GM23338 (cell line): ENCODE measurements at regions not wholly inside any gene's neighbourhood (a gene's known extent, or its start where the extent isn't known, plus 50 kb on each side); places are given as distances from the start of the nearest gene placed in this dataset.
"Not testable (repeated sequence)": the region's sequence is repeated elsewhere in the genome, so short reads cannot be mapped to it uniquely, and the experiment has no call there.

ENCODE experiments used
- ATAC-seq: fragments of 200-7000 bp; cut with Tn5 transposase; 3 replicates; pipeline ENCODE4 v1.9.1; 2020
- DNase-seq: peaks from one replicate; pipeline ENCODE4 v3.0.0-alpha.2; 2015; ENCODE audit warnings: low spot score
- H2AFZ ChIP-seq: fragments of 200-600 bp; sonication (generic); 2 replicates; pipeline ENCODE4 v1.8.0; 2016; ENCODE audit warnings: antibody characterized with exemption, mild to moderate bottlenecking, moderate library complexity
- H3F3A ChIP-seq: fragments of 200-600 bp; sonication (generic); replicated peaks from 2 replicates; pipeline ENCODE4 v1.8.0; 2017; ENCODE audit warnings: antibody characterized with exemption, mixed run types, low read depth
- H3K27ac ChIP-seq: fragments of 200-600 bp; sonication (generic); 2 replicates; pipeline ENCODE4 v1.6.1; 2016; ENCODE audit warnings: low read depth
- H3K27me3 ChIP-seq: fragments of 200-600 bp; sonication (generic); 2 replicates; pipeline ENCODE4 v1.8.0; 2016; ENCODE audit warnings: mild to moderate bottlenecking, mixed run types, moderate library complexity; ENCODE audit not compliant: insufficient read depth
- H3K36me3 ChIP-seq: fragments of 200-600 bp; sonication (generic); 2 replicates; pipeline ENCODE4 v1.8.0; 2016; ENCODE audit warnings: mild to moderate bottlenecking; ENCODE audit not compliant: insufficient read depth
- H3K4me1 ChIP-seq: fragments of 200-600 bp; sonication (generic); 2 replicates; pipeline ENCODE4 v1.8.0; 2016; ENCODE audit warnings: mild to moderate bottlenecking, moderate library complexity; ENCODE audit not compliant: insufficient read depth
- H3K4me2 ChIP-seq: fragments of 200-600 bp; sonication (generic); 2 replicates; pipeline ENCODE4 v1.7.1; 2017; ENCODE audit warnings: mixed run types
- H3K4me3 ChIP-seq: fragments of 200-600 bp; sonication (generic); 2 replicates; pipeline ENCODE4 v1.6.1; 2016; ENCODE audit warnings: mixed run types
- H3K79me2 ChIP-seq: fragments of 200-600 bp; sonication (generic); replicated peaks from 2 replicates; pipeline ENCODE4 v1.8.0; 2017; ENCODE audit warnings: mild to moderate bottlenecking; ENCODE audit not compliant: insufficient read depth
- H3K9me2 ChIP-seq: fragments of 200-600 bp; sonication (generic); 2 replicates; pipeline ENCODE4 v1.8.0; 2017; ENCODE audit not compliant: insufficient read depth
- H4K20me1 ChIP-seq: fragments of 200-600 bp; sonication (generic); replicated peaks from 2 replicates; pipeline ENCODE4 v1.8.0; 2017; ENCODE audit warnings: mild to moderate bottlenecking; ENCODE audit not compliant: insufficient read depth
- H3K27ac Mint-ChIP-seq: 2 replicates; pipeline ENCODE4 v1.8.0; 2020; ENCODE audit warnings: inconsistent platforms, mild to moderate bottlenecking, moderate library complexity, mixed read lengths
- H3K27me3 Mint-ChIP-seq: 3 replicates; pipeline ENCODE4 v1.8.0; 2022; ENCODE audit warnings: low read depth, mild to moderate bottlenecking, moderate library complexity, mixed read lengths, inconsistent platforms; ENCODE audit not compliant: insufficient read depth, poor library complexity
- H3K36me3 Mint-ChIP-seq: 3 replicates; pipeline ENCODE4 v1.8.0; 2021; ENCODE audit warnings: low read depth, mild to moderate bottlenecking, inconsistent platforms, moderate library complexity, mixed read lengths
- H3K4me1 Mint-ChIP-seq: 3 replicates; pipeline ENCODE4 v1.8.0; 2020; ENCODE audit warnings: mild to moderate bottlenecking, inconsistent platforms, mixed read lengths
- H3K4me3 Mint-ChIP-seq: 3 replicates; pipeline ENCODE4 v1.8.0; 2021; ENCODE audit warnings: moderate library complexity, mild to moderate bottlenecking, inconsistent platforms, mixed read lengths
- H3K9me3 Mint-ChIP-seq: 3 replicates; pipeline ENCODE4 v1.8.0; 2020; ENCODE audit warnings: moderate library complexity, mild to moderate bottlenecking, inconsistent platforms, mixed read lengths

DNA sequence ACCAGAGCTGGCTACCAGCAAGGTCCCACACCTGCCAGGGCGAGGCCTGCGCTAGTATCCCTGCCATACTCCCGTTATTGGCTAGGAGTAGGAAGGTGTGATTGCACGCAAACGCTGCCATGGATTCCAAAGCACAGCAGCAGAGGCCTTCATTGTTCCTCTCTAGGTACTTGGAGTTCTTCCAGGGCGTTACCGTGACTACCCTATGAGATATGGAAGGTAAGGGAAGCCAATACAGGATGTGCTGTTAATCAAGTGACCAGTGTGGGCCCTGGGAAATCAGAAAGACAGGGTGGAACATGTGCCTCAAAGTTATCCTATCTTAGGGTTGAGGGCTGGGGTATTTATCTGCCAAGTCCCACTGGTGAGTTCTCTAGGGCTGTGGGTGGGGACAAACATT lies 320.7 kb upstream of the DPP6 start:
- H3K79me2 ChIP-seq, H3K36me3 ChIP-seq, H3K9me2 ChIP-seq, H3F3A ChIP-seq, ATAC-seq, DNase-seq, H3K27me3 ChIP-seq, H3K4me3 ChIP-seq, H3K4me1 Mint-ChIP-seq, H3K4me2 ChIP-seq, H3K27me3 Mint-ChIP-seq, H4K20me1 ChIP-seq, H3K4me3 Mint-ChIP-seq, H3K27ac Mint-ChIP-seq, H3K4me1 ChIP-seq, H3K36me3 Mint-ChIP-seq, H3K27ac ChIP-seq, H2AFZ ChIP-seq: not testable (repeated sequence)
- peaks cover 55% of the 10 kb centered on the region for H3K9me3 Mint-ChIP-seq

DNA sequence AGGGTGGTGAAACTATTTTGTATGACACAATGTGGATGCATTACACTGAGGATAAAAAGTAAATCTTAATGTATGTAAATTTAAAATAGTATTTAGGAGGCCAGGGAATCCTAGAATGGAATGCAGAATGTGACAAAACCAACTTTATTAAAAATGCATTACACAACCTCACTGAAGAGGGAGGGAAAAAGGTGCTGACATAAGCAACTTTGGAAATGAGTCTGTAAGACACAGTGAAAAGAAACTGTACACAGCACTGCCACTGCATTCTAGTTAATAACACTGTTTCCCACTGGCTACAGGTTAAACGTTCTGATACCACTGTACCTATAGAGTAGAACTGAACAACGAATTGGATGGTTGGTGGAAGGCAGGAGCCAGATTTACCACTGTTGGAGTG lies 308.8 kb upstream of the DPP6 start:
- H3F3A ChIP-seq, H3K36me3 ChIP-seq, H3K27ac Mint-ChIP-seq, H3K27me3 Mint-ChIP-seq, H3K4me2 ChIP-seq, H3K27ac ChIP-seq, DNase-seq, H3K36me3 Mint-ChIP-seq, H3K4me1 ChIP-seq, H3K4me1 Mint-ChIP-seq, H2AFZ ChIP-seq, ATAC-seq, H4K20me1 ChIP-seq, H3K79me2 ChIP-seq, H3K4me3 ChIP-seq, H3K4me3 Mint-ChIP-seq, H3K27me3 ChIP-seq, H3K9me2 ChIP-seq: not testable (repeated sequence)
- H3K9me3 Mint-ChIP-seq = peaks cover 61% of the 10 kb centered on the region

DNA sequence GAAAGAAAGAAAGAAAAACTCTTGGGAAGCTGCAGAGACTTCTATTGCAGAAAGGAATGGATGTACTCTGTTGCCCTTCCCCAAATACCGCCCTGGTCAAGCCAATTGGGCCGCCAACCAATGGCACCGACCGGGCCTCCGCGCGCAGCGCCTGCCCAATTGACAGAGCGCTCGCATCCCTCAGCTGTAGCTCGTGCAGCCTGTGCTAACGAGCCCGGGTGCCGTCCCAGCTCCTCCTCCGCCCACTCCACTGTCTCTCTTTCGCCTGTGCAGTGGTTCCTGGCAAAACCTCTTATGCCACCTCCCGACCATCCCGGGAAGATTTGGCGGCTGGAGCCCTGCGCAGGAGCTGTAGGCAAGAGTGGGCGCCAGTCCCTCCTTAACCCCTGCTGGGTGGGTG lies 304.2 kb upstream of the DPP6 start:
- H3K79me2 ChIP-seq, H3K27me3 Mint-ChIP-seq, H3K9me2 ChIP-seq, DNase-seq, H3K4me1 Mint-ChIP-seq, H3K4me1 ChIP-seq, H3K27ac Mint-ChIP-seq, H4K20me1 ChIP-seq, H3K4me2 ChIP-seq, H2AFZ ChIP-seq, H3K4me3 Mint-ChIP-seq, H3K36me3 ChIP-seq, H3K27ac ChIP-seq, H3K36me3 Mint-ChIP-seq, H3F3A ChIP-seq, H3K4me3 ChIP-seq, H3K27me3 ChIP-seq: not testable (repeated sequence)
- peaks cover 41% of the 10 kb centered on the region for H3K9me3 Mint-ChIP-seq
- ATAC-seq = peak; percentile 83

DNA sequence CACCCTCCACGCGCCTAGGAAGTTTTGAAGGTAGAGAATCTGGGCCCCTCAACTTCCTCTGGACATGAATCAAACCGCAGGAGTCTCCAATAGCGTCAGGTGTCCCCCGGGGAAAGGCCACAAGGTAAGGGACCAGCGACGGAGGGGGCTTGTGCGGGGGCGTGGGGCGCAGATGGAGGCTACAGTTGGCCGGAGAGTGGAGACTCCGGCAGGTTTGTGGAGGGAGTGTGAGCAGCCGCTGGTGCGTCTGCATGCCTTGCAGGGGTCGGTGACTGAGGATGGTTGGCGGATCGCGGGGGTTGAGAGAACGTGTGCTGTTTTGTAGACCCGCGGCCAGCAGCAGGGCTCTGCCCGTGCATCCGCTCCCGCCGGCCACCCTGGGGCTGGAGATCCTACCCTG lies 303.3 kb upstream of the DPP6 start:
- Mint-ChIP-seq H3K9me3 (peaks cover 41% of the 10 kb centered on the region), H3K4me3 (peak overlapping the region; percentile 54; the same call in 2 of the 3 replicates)
- not testable (repeated sequence) for H3K4me3 ChIP-seq, H3K36me3 ChIP-seq, H3K4me1 ChIP-seq, H3K27me3 ChIP-seq, H3K9me2 ChIP-seq, H4K20me1 ChIP-seq, H3K27ac Mint-ChIP-seq, H3K27me3 Mint-ChIP-seq, H3K4me1 Mint-ChIP-seq, H3K36me3 Mint-ChIP-seq, DNase-seq, H3K27ac ChIP-seq, H3F3A ChIP-seq, H2AFZ ChIP-seq, H3K79me2 ChIP-seq, H3K4me2 ChIP-seq
- peak; percentile 77 for ATAC-seq

DNA sequence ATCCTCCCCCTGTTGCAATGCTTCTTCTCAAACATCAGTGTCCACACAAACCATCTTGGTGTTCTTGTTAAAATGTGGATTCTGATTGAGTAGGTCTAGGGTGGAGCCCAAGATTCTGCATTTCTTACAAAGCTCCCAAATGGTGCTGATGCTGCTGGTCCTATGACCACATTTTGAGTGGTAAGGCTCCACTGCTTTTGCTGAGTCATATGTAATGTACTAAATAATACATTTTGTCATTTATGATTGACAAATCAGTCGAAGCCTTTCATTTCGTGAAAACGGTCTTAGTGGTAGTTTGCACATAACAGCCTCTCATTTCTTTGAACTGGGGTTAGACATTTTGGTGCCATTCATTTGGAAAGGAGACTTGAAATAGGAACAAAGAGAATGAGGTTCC lies 286.3 kb upstream of the DPP6 start:
- H3K4me1 Mint-ChIP-seq, H3K9me2 ChIP-seq, H3K4me3 ChIP-seq, H3K27ac ChIP-seq, H2AFZ ChIP-seq, H3K27me3 ChIP-seq, H3K4me2 ChIP-seq, DNase-seq, H3K4me1 ChIP-seq, H3K4me3 Mint-ChIP-seq, H3K79me2 ChIP-seq, H3K36me3 ChIP-seq, H3K27ac Mint-ChIP-seq, H4K20me1 ChIP-seq, H3F3A ChIP-seq, ATAC-seq, H3K27me3 Mint-ChIP-seq: not testable (repeated sequence)
- H3K9me3 Mint-ChIP-seq = peaks cover 67% of the 10 kb centered on the region
- H3K36me3 Mint-ChIP-seq = peaks cover 12% of the 10 kb centered on the region; the same call in 2 of the 3 replicates

DNA sequence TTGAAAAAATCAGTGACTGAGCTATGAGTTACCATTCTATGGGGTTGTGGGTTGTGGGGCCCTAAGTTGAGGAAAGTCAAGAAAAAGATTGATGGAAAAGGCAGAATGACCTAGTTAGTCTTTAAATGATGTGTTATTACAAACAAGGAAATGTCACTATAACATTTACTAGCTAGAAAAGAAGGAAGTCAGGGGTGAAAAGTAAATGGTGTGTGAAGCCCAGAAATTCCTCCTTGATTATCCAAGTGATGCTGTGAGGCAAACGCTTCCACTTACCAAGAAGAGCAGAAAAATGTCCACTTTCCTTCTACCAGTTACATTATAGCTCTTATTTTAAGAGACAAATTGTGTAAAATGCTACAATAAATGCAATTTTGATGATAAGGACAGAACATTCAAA lies 285.3 kb upstream of the DPP6 start:
- not testable (repeated sequence) for H3K27me3 ChIP-seq, H3K4me1 ChIP-seq, H2AFZ ChIP-seq, H3K4me1 Mint-ChIP-seq, H3K27me3 Mint-ChIP-seq, H3K27ac ChIP-seq, H3K79me2 ChIP-seq, H3K4me3 Mint-ChIP-seq, H3K4me3 ChIP-seq, H3F3A ChIP-seq, ATAC-seq, H3K27ac Mint-ChIP-seq, H3K36me3 ChIP-seq, H4K20me1 ChIP-seq, DNase-seq, H3K9me2 ChIP-seq, H3K4me2 ChIP-seq
- Mint-ChIP-seq H3K9me3 (peaks cover 72% of the 10 kb centered on the region), H3K36me3 (peaks cover 12% of the 10 kb centered on the region; the same call in 2 of the 3 replicates)
